ENCODE measurements at regions not wholly inside any gene's neighbourhood (a gene's known extent, or its start where the extent isn't known, plus 50 kb on each side); places are given as distances from the start of the nearest gene placed in this dataset.

GRCh38 chr1:69271587-69272125 lies 296.1 kb upstream of the LRRC7 start:
- Histone ChIP-seq H3K79me2 (replicated peaks; ENCODE audit: insufficient read depth, low read length) (no peaks in the 10 kb centered on the region), H3K9ac (ENCODE audit: low read length) (no peak overlapping the region), H2AFZ (ENCODE audit: low read depth, low read length) (no peak overlapping the region), H3K9me3 (ENCODE audit: low read length) (no peaks in the 10 kb centered on the region), H3K4me3 (ENCODE audit: low read length) (no peak overlapping the region), H4K20me1 (ENCODE audit: insufficient read depth) (no peaks in the 10 kb centered on the region), H3F3A (ENCODE audit: insufficient read depth, low read length, poor library complexity, severe bottlenecking) (no peaks in the 10 kb centered on the region), H3K27ac (ENCODE audit: low read length) (no peak overlapping the region), H3K9me2 (ENCODE audit: insufficient read depth, low read length) (no peaks in the 10 kb centered on the region), H3K36me3 (ENCODE audit: insufficient read depth, low read length) (no peaks in the 10 kb centered on the region), H3K27me3 (ENCODE audit: insufficient read depth, low read depth, low read length) (no peaks in the 10 kb centered on the region), H3K4me2 (ENCODE audit: low read length) (no peak overlapping the region)
- no peak for TF ChIP-seq EP300 (conservative IDR thresholded peaks at IDR 0.05; ENCODE audit: poor library complexity, severe bottlenecking)
- no peak for TF ChIP-seq POLR2AphosphoS5 (IDR thresholded peaks at IDR 0.05)
- no peak for TF ChIP-seq TAF1 (IDR thresholded peaks at IDR 0.05; ENCODE audit: low read depth)
- no peak for TF ChIP-seq EZH2 (IDR thresholded peaks at IDR 0.05; ENCODE audit: borderline replicate concordance, insufficient read depth, low read length, poor library complexity, severe bottlenecking)
- TF ChIP-seq SMC3 (conservative IDR thresholded peaks at IDR 0.05; ENCODE audit: poor library complexity): no peak
- TF ChIP-seq REST (IDR thresholded peaks at IDR 0.05; ENCODE audit: borderline replicate concordance): no peak
- no peak for TF ChIP-seq MXI1 (conservative IDR thresholded peaks at IDR 0.05; ENCODE audit: poor library complexity, severe bottlenecking)
- no peak for TF ChIP-seq RAD21 (conservative IDR thresholded peaks at IDR 0.05)
- no peak for TF ChIP-seq CTCF (IDR thresholded peaks at IDR 0.05; ENCODE audit: poor library complexity, severe bottlenecking)

GRCh38 chr1:69272684-69273083 lies 295.0 kb upstream of the LRRC7 start:
- Histone ChIP-seq H4K20me1 (ENCODE audit: insufficient read depth) (no peaks in the 10 kb centered on the region), H3K27me3 (ENCODE audit: insufficient read depth, low read depth, low read length) (no peaks in the 10 kb centered on the region), H3K79me2 (replicated peaks; ENCODE audit: insufficient read depth, low read length) (no peaks in the 10 kb centered on the region), H3K9ac (ENCODE audit: low read length) (no peak overlapping the region), H3K9me2 (ENCODE audit: insufficient read depth, low read length) (no peaks in the 10 kb centered on the region), H2AFZ (ENCODE audit: low read depth, low read length) (no peak overlapping the region), H3K36me3 (ENCODE audit: insufficient read depth, low read length) (no peaks in the 10 kb centered on the region), H3K4me3 (ENCODE audit: low read length) (no peak overlapping the region), H3K4me2 (ENCODE audit: low read length) (no peak overlapping the region), H3K9me3 (ENCODE audit: low read length) (no peaks in the 10 kb centered on the region), H3F3A (ENCODE audit: insufficient read depth, low read length, poor library complexity, severe bottlenecking) (no peaks in the 10 kb centered on the region), H3K27ac (ENCODE audit: low read length) (no peak overlapping the region)
- no peak for TF ChIP-seq EZH2 (IDR thresholded peaks at IDR 0.05; ENCODE audit: borderline replicate concordance, insufficient read depth, low read length, poor library complexity, severe bottlenecking)
- TF ChIP-seq POLR2AphosphoS5 (IDR thresholded peaks at IDR 0.05): no peak
- no peak for TF ChIP-seq TAF1 (IDR thresholded peaks at IDR 0.05; ENCODE audit: low read depth)
- TF ChIP-seq MXI1 (conservative IDR thresholded peaks at IDR 0.05; ENCODE audit: poor library complexity, severe bottlenecking): no peak
- no peak for TF ChIP-seq RAD21 (conservative IDR thresholded peaks at IDR 0.05)
- no peak for TF ChIP-seq SMC3 (conservative IDR thresholded peaks at IDR 0.05; ENCODE audit: poor library complexity)
- no peak for TF ChIP-seq EP300 (conservative IDR thresholded peaks at IDR 0.05; ENCODE audit: poor library complexity, severe bottlenecking)
- TF ChIP-seq REST (IDR thresholded peaks at IDR 0.05; ENCODE audit: borderline replicate concordance): no peak
- no peak for TF ChIP-seq CTCF (IDR thresholded peaks at IDR 0.05; ENCODE audit: poor library complexity, severe bottlenecking)
